Hepatocyte (in vitro differentiated cells): ENCODE measurements at regions not wholly inside any gene's neighbourhood (a gene's known extent, or its start where the extent isn't known, plus 50 kb on each side); places are given as distances from the start of the nearest gene placed in this dataset. TPM values are rescaled to one million over a fixed set of nuclear protein-coding genes. Genes with fewer than 3 reads are reported as not detected.

Source experiments
- DNase-seq: peaks from one replicate; pipeline ENCODE4 v3.0.0-alpha.2; 2016; ENCODE audit warnings: low spot score
- H2AFZ ChIP-seq: fragments of 200-600 bp; sonication (generic); 2 replicates; pipeline ENCODE4 v1.6.0; 2016; ENCODE audit warnings: antibody characterized with exemption, mild to moderate bottlenecking
- H3K27ac ChIP-seq: fragments of 200-600 bp; sonication (generic); 2 replicates; pipeline ENCODE4 v1.5.1; 2016; ENCODE audit warnings: mild to moderate bottlenecking
- H3K27me3 ChIP-seq: fragments of 200-600 bp; sonication (generic); 2 replicates; pipeline ENCODE4 v1.6.1; 2016
- H3K36me3 ChIP-seq: fragments of 200-600 bp; sonication (generic); replicated peaks from 2 replicates; pipeline ENCODE4 v1.5.1; 2016; ENCODE audit warnings: low read depth; ENCODE audit not compliant: insufficient read depth
- H3K4me1 ChIP-seq: fragments of 200-600 bp; sonication (generic); 2 replicates; pipeline ENCODE4 v1.5.1; 2016; ENCODE audit warnings: mild to moderate bottlenecking, moderate library complexity; ENCODE audit not compliant: insufficient read depth
- H3K4me2 ChIP-seq: fragments of 200-600 bp; sonication (generic); 2 replicates; pipeline ENCODE4 v1.6.0; 2016
- H3K4me3 ChIP-seq: fragments of 200-600 bp; sonication (generic); 2 replicates; pipeline ENCODE4 v1.5.1; 2016; ENCODE audit warnings: mild to moderate bottlenecking
- H3K79me2 ChIP-seq: fragments of 200-600 bp; sonication (generic); 2 replicates; pipeline ENCODE4 v1.6.0; 2017; ENCODE audit warnings: mild to moderate bottlenecking
- H3K9me2 ChIP-seq: fragments of 200-600 bp; sonication (generic); replicated peaks from 2 replicates; pipeline ENCODE4 v1.6.0; 2017; ENCODE audit warnings: mild to moderate bottlenecking; ENCODE audit not compliant: insufficient read depth
- H3K9me3 ChIP-seq: fragments of 200-600 bp; sonication (generic); 2 replicates; pipeline ENCODE4 v1.5.1; 2016; ENCODE audit warnings: low read depth, mild to moderate bottlenecking
- H4K20me1 ChIP-seq: fragments of 200-600 bp; sonication (generic); 2 replicates; pipeline ENCODE4 v1.6.0; 2016; ENCODE audit warnings: mild to moderate bottlenecking; ENCODE audit not compliant: insufficient read depth, poor library complexity, severe bottlenecking
- CTCF ChIP-seq: fragments of 200-600 bp; sonication (generic); IDR thresholded peaks from 2 replicates; pipeline ENCODE4 v1.5.1; 2016; ENCODE audit warnings: antibody characterized with exemption, mild to moderate bottlenecking; ENCODE audit not compliant: poor library complexity
- EZH2 ChIP-seq: fragments of 200-600 bp; sonication (generic); IDR thresholded peaks from 2 replicates; pipeline ENCODE4 v1.6.1; 2016; ENCODE audit warnings: antibody characterized with exemption, mild to moderate bottlenecking, borderline replicate concordance
- EZH2phosphoT487 ChIP-seq: fragments of 200-600 bp; sonication (generic); IDR thresholded peaks from one replicate; pipeline ENCODE4 v1.6.1; 2018; ENCODE audit warnings: antibody characterized with exemption, mild to moderate bottlenecking, low read depth, moderate library complexity; ENCODE audit not compliant: unreplicated experiment, severe bottlenecking
- WGBS: methylation state at CpG from one replicate; pipeline ENCODE4 v1.1.6; 2016; ENCODE audit warnings: low lambda C conversion rate; ENCODE audit errors: missing lambda C conversion rate; 5-methylcytosine and 5-hydroxymethylcytosine counted together
- small RNA-seq: library from RNA; depleted of rRNA; stranded (forward); fragments of <200 nt; gene quantifications from one replicate; pipeline ENCODE3, GENCODE V24; 2014

DNA sequence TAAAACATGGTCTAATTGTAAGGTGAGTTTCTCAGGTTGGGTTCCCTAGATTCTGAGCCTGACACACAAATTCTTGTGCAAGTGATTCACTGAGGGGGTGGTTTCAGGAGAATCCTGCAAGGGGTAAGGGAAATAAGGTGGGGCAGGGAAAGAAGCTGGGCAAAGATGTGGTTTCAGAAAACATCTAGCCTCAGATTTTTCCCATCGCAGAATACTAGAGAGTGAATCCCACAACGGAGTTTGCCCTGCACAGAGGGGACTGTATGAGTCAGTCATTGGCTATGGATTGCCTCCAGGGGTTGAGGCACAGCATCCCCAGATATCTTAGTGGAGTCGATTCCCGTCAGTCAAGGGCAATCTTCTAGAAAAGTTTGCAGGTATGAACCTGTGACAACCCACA, 65.2 kb downstream of the PRL start:
- no peaks in the 10 kb centered on the region for H3K36me3 ChIP-seq
- 87% methylated on average over 4 of the region's 4 CpGs for WGBS
- no peak overlapping the region for H3K4me3 ChIP-seq
- H3K9me2 ChIP-seq: no peaks in the 10 kb centered on the region
- H3K79me2 ChIP-seq: no peaks in the 10 kb centered on the region
- H3K4me1 ChIP-seq: no peaks in the 10 kb centered on the region
- no peaks in the 10 kb centered on the region for H4K20me1 ChIP-seq
- H3K27me3 ChIP-seq: no peaks in the 10 kb centered on the region
- no peak for TF ChIP-seq CTCF
- no peak for TF ChIP-seq EZH2
- no peak for TF ChIP-seq EZH2phosphoT487
- no peak overlapping the region for H3K27ac ChIP-seq
- DNase-seq: no peak
- no peak overlapping the region for H2AFZ ChIP-seq
- H3K4me2 ChIP-seq: no peak overlapping the region
- no peaks in the 10 kb centered on the region for H3K9me3 ChIP-seq

DNA sequence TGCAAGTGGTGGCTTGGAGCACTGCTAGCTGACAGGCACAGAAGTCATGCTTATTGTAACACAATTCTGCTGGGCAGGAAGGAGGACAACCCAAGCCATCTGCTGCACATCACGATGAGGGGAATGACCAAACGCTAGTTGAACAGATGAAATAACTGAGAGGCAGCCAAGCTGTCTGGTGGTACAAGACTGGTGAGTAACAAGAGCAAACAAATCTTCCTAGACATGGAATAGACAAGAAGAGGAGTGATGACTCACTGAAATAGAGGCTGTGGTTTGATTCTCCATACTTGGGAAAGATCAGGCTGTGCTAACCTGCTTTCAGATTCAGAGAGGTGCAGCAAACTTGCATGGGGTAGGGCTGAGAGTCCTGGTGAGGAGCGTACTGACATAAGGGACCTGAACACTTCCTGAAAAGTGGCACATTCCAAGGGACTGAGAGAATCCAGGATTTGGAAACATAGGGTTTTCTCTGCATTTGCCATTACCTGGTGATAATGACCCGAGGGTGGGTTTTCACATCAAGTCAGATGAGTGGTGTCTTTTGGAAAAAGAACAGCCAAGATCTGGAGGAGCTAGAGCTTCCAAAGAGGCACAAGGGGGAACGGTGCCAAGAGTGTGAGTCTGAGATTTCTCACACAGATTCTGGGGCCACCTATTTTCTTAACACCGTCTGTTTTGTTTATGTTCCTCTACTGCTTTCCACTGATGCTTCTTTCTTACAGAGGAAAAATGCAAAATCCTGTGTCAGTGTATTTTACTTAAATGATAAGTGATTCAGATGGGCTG, 60.0 kb downstream of the PRL start:
- Histone ChIP-seq H3K4me1 (no peaks in the 10 kb centered on the region), H3K79me2 (no peaks in the 10 kb centered on the region), H3K4me3 (no peak overlapping the region), H3K4me2 (no peak overlapping the region), H3K9me2 (no peaks in the 10 kb centered on the region), H3K27ac (no peak overlapping the region), H3K36me3 (no peaks in the 10 kb centered on the region), H3K27me3 (no peaks in the 10 kb centered on the region), H4K20me1 (no peaks in the 10 kb centered on the region), H3K9me3 (no peaks in the 10 kb centered on the region), H2AFZ (no peak overlapping the region)
- TF ChIP-seq EZH2 (no peak), CTCF (no peak), EZH2phosphoT487 (no peak)
- 55% methylated on average over 6 of the region's 6 CpGs for WGBS
- DNase-seq: peak; percentile 25

Small RNAs in the stretch of these regions (small RNA-seq; reads per million reads assigned to genes)
- not detected for gene AL136313.1
